Mononuclear cell (primary cell): ENCODE measurements at regions not wholly inside any gene's neighbourhood (a gene's known extent, or its start where the extent isn't known, plus 50 kb on each side); places are given as distances from the start of the nearest gene placed in this dataset.

Source experiments
- H3K27me3 ChIP-seq: 2 replicates; pipeline ENCODE4 v1.6.0; 2011; ENCODE audit warnings: low read length, control low read depth; ENCODE audit not compliant: insufficient read depth
- H3K4me1 ChIP-seq: 2 replicates; pipeline ENCODE4 v1.5.1; 2011; ENCODE audit warnings: mild to moderate bottlenecking, low read length, control low read depth; ENCODE audit not compliant: insufficient read depth
- H3K4me3 ChIP-seq: 2 replicates; pipeline ENCODE4 v1.5.1; 2011; ENCODE audit warnings: mild to moderate bottlenecking, low read length, moderate library complexity
- H3K9me3 ChIP-seq: 2 replicates; pipeline ENCODE4 v1.5.1; 2011; ENCODE audit warnings: low read depth, mild to moderate bottlenecking, control low read depth, low read length

DNA sequence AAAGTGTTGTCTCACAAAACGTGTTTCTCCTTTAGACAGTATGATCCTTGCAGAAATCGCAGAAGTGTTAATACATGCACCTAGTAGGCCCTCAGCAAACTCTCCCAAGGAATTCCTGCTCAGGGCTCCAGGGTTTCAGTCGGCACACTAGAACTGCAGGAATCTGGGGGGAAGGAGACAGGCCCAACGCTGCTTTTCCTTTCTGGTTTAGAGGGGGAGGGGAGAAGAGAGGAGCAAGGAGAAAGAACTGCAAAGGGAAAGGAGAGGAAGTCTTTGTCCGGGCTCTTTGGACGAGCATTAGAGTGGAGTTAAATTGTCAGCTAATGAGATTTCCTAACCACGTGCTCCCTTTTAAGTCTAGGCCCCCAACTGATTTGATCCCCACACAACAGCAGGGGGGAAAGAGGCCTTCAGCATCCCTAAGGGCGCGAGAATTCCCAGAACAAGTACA lies 103.7 kb upstream of the SOD1 start:
- Histone ChIP-seq H3K9me3 (no peaks in the 10 kb centered on the region), H3K4me1 (peaks cover 26% of the 10 kb centered on the region), H3K27me3 (peaks cover 31% of the 10 kb centered on the region), H3K4me3 (no peak overlapping the region)

DNA sequence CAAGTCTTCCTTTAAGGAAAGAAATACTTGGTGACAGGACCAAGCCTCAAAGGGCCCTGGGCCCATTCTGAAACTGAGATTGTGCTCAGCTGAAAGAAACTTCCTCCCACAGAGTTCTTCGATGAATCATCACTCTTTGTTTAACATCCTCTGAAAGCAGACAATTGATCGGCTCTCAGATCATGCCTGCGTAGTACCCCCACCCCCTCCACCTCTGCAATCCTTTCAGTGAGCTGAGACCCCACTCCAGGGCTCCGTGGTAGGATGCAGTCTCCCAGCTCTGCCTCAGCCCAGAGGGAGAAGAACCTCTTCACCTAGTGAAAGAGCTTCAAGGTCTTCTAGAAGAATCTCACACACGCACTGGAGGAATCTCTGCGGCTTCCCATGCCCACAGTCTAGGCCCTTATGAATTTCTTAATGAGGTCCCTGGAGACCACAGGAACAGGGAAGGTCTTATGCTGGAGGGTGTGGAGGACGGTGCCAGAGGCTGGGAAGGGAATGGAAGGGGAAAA lies 104.9 kb upstream of the SOD1 start:
- Histone ChIP-seq H3K9me3 (no peaks in the 10 kb centered on the region), H3K27me3 (peaks cover 24% of the 10 kb centered on the region), H3K4me3 (no peak overlapping the region), H3K4me1 (peaks cover 20% of the 10 kb centered on the region)

DNA sequence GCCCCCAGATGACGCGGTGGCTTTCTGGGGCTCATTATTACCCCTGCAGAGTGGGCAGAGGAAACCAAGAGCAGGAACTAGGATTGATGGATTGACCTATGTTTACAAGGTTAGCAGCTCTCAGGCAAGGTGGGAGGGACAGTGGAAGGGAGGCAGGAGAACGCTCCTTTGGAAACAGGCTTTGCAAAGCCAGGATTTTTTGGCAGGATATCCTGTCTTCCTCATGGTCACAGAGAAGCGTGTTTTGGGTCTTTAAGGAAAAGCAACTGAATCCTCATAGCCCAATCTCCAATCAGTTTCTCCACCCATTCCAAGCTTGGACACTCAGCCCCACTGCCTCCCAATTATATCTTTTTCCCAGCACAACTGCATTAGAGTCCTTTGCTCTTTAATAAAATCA lies 105.6 kb upstream of the SOD1 start:
- no peak overlapping the region for H3K4me3 ChIP-seq
- H3K4me1 ChIP-seq: peaks cover 16% of the 10 kb centered on the region
- peaks cover 22% of the 10 kb centered on the region for H3K27me3 ChIP-seq
- no peaks in the 10 kb centered on the region for H3K9me3 ChIP-seq

DNA sequence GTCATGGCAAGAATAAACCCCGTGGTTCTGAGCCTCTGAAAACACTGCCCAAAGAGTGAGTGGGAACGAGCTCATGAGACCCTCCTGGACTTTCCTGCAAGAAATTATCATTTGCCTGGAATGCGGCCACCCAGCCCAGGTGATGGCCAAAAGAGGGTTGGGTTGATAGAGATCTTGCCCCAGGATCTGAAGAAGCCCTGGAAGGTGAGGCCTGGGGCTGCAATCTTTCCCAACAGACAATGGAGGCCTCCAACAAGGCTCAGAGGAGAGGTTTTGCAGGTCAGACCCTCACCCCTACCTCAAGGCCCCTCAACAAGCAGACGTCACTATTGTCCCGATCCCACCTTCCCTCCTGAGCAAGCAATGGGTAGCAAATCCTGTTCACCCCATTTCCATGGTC lies 106.0 kb upstream of the SOD1 start:
- no peak overlapping the region for H3K4me3 ChIP-seq
- H3K27me3 ChIP-seq: peaks cover 21% of the 10 kb centered on the region
- H3K4me1 ChIP-seq: peaks cover 13% of the 10 kb centered on the region
- no peaks in the 10 kb centered on the region for H3K9me3 ChIP-seq

DNA sequence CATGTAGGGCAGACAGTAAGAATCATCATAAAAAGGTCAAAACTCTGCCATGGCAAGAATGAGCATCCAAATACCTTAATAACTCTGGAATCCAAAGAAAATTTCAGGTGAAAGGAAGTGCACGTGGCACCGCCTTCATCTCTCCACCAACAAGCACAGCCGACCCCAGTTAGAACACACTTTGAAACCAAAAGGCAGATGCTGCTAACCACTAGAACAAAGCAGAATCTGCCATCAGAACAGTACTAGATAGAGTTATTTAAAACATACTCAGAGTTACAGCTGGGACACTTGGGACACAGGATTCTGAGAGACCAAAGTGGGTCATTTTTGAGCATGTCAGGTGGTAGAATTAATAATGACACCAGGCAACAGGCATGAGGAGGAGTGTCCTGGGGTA lies 106.7 kb upstream of the SOD1 start:
- Histone ChIP-seq H3K4me1 (peaks cover 7% of the 10 kb centered on the region), H3K9me3 (no peaks in the 10 kb centered on the region), H3K27me3 (peaks cover 17% of the 10 kb centered on the region), H3K4me3 (no peak overlapping the region)

DNA sequence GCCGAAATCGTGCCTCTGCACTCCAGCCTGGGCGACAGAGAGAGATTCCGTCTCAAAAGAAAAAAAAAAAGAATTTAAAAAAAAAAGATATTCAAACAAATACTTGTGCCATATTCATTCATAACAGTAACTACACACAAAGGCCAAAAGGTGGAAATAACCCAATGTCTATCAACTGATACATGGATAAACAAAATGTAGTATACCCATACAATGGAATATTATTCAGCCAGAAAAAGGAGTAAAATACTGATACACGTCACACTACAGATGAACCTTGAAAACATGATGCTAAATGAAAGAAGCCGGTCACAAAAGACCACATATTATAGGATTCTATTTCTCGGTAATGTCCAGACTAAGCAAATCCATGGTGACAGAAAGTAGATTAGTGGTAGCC lies 109.4 kb upstream of the SOD1 start:
- Histone ChIP-seq H3K4me3 (no peak overlapping the region), H3K9me3 (no peaks in the 10 kb centered on the region), H3K4me1 (no peaks in the 10 kb centered on the region), H3K27me3 (no peaks in the 10 kb centered on the region)

DNA sequence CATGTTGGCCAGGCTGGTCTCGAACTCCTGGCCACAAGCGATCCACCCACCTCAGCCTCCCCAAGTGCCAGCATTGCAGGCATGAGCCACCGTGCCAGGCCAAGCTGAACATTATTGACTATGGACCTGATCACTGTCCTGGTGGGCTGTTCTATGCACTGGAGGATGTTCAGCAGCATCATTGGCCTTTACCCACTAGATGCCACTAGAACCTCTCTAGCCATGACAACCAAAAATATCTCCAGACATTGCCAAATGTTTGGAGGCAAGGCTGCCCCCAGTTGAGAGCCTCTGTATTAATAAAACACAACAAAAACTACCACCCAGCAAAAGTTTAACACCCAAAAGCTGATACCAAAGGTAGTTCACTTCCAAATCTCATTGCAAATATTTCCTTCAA lies 110.8 kb upstream of the SOD1 start:
- Histone ChIP-seq H3K4me1 (no peaks in the 10 kb centered on the region), H3K27me3 (no peaks in the 10 kb centered on the region), H3K9me3 (no peaks in the 10 kb centered on the region), H3K4me3 (no peak overlapping the region)

DNA sequence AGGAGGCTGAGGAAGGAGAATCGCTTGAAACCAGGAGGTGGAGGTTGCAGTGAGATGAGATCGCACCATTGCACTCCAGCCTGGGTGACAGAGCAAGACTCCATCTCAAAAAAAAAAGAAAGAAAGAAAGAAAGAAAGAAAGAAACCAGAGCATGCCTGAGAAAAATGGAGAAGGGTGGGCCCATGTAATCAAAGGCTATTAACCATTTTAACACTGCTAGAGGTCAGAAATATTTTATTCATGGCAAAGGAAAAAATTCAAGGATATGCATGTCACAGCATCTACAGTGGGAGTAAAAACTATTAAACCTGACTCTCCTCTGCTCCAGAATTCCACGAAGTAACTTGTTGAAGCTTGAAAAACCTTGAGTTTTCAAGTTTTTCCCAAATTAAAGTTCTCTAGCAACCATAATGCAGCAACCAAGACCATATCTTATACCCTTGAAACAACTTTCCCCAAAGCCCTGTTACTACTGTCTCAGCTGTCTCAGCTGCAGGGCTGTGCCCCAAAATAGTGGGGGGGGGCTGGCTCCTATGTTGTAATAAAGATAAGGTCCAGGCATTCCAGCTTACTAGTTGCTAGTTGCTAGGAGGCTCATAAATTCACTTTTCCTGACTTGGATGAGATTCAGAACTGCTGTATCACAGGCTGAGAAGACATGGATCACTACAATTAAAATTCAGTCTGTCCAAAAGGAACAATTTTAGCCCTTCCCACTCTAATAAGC lies 112.9 kb upstream of the SOD1 start:
- no peaks in the 10 kb centered on the region for H3K9me3 ChIP-seq
- H3K4me3 ChIP-seq: no peak overlapping the region
- no peaks in the 10 kb centered on the region for H3K4me1 ChIP-seq
- no peaks in the 10 kb centered on the region for H3K27me3 ChIP-seq

DNA sequence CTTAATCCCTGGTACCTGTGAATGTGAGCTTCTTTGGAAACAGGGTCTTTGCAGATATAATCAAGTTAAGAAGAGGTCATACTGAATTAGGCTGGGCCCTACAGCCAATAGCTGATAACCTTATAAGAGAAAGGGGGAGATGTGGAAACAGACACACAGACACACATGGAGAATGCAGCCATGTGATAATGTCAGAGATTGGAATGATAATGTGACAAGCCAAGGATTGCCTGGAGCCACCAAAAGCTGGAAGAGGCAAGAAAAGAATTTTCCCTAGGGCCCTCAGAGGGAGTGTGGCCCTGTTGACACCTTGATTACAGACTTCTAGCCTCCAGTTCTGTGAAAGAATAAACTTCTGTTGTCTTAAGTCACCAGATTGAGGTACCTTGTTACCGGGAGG lies 114.5 kb upstream of the SOD1 start:
- Histone ChIP-seq H3K4me3 (no peak overlapping the region), H3K9me3 (no peaks in the 10 kb centered on the region), H3K27me3 (no peaks in the 10 kb centered on the region), H3K4me1 (no peaks in the 10 kb centered on the region)

DNA sequence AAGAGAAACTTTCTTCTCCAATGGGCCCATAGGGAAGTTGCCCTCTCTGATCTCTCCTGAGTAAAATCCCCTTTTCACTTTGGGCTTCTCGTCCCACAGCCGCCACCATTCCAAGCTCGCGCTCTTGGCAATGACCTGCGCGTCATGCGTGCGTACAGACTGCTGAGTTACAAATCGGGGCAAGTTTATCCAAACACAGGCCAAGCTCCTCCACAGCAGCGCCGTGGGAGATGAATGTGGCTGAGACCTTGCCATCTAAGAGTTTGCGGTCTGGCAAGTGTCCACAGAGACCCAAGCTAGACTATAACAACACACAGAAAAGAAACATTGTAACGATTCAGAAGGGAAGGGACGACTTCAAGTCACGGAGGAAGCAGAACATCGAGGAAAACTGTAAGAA lies 116.3 kb upstream of the SOD1 start:
- H3K9me3 ChIP-seq: no peaks in the 10 kb centered on the region
- no peak overlapping the region for H3K4me3 ChIP-seq
- H3K4me1 ChIP-seq: no peaks in the 10 kb centered on the region
- H3K27me3 ChIP-seq: no peaks in the 10 kb centered on the region

DNA sequence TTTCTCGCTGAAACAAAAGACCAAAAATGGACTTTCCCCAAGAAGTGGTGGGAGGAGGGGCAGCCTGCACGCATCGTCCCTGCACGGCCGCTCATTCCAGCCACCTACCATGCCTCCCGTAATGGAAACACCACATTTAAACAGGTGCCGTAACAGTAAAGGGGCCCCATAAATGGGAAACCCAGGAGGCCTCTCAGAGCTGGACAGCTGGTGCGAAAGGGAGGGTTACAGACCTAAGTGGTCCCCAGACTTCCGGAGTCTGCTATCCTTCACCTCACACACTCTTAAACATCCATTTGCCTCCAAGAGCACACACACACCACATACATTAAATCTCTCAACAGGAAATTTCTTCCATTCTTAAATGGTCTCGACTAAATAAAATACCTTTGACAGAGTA lies 120.7 kb upstream of the SOD1 start:
- no peaks in the 10 kb centered on the region for H3K9me3 ChIP-seq
- no peak overlapping the region for H3K4me3 ChIP-seq
- no peaks in the 10 kb centered on the region for H3K27me3 ChIP-seq
- no peaks in the 10 kb centered on the region for H3K4me1 ChIP-seq

DNA sequence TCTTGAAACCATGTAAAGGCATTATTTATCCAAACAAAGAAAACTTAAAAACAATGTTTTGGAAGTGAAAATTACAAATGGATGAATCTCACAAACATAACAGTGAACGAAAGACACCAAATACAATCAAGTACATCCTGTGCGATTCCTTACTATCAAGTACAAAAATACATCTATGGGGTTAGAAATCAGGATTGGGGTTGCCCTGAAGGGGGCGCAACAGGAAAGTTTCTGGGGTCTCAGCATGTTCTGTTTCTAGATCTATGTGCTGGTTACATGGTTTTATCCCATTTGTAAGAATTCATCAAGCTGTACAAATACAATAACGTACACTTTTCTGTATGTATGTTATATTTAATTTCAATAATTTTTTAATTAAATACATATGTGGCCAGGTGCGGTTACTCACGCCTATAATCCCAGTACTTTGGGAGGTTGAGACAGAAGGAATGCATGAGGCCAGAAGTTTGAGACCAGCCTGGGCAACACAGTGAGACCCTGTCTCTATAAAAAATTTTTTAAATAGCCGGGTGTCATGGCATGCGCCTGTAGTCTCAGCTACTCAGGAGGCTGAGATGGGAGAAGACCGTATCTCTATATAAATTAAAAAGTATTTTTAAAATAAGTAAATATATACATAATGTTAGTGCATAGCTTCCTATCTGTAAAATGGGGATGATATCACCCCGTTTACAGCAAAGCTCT lies 121.5 kb upstream of the SOD1 start:
- H3K4me1 ChIP-seq: no peaks in the 10 kb centered on the region
- no peak overlapping the region for H3K4me3 ChIP-seq
- no peaks in the 10 kb centered on the region for H3K27me3 ChIP-seq
- no peaks in the 10 kb centered on the region for H3K9me3 ChIP-seq

DNA sequence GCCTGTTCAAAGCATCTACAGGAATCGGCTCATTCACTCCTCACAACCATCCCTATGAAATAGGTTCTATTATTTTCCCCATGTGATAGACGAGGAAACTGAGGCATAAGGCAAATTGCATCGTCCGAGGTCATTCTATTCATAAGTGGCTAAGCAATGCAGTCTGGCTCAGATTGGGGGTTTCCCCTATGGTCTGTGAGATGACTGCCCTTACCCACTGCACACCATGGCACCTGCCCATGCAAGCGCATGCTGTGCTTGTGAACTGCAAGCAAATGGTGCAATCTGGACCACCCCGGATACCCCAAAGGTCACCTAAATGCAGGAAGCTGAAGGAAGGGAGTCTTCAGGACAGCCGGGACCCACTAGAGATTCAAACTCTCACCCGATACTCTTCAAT lies 123.4 kb upstream of the SOD1 start:
- H3K4me3 ChIP-seq: no peak overlapping the region
- no peaks in the 10 kb centered on the region for H3K4me1 ChIP-seq
- no peaks in the 10 kb centered on the region for H3K27me3 ChIP-seq
- H3K9me3 ChIP-seq: no peaks in the 10 kb centered on the region

DNA sequence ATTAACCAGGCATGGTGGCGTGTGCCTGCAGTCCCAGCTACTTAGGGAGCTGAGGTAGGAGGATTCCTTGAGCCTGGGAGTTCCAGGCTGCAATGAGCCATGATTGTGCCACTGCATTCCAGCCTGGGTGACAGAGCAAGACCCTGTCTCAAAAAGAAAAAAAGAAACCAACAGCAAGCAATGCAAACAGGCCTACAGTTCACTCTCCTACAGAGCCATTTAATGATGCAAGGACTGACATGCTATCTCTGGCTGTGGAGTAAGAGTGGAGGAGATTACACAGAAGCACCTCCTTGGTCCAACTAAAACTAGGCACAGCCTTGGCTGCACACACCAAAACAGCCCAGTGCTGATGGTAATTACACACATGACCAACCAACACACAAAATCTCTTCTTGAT lies 127.5 kb upstream of the SOD1 start:
- H3K4me1 ChIP-seq: no peaks in the 10 kb centered on the region
- no peak overlapping the region for H3K4me3 ChIP-seq
- H3K27me3 ChIP-seq: no peaks in the 10 kb centered on the region
- H3K9me3 ChIP-seq: no peaks in the 10 kb centered on the region

DNA sequence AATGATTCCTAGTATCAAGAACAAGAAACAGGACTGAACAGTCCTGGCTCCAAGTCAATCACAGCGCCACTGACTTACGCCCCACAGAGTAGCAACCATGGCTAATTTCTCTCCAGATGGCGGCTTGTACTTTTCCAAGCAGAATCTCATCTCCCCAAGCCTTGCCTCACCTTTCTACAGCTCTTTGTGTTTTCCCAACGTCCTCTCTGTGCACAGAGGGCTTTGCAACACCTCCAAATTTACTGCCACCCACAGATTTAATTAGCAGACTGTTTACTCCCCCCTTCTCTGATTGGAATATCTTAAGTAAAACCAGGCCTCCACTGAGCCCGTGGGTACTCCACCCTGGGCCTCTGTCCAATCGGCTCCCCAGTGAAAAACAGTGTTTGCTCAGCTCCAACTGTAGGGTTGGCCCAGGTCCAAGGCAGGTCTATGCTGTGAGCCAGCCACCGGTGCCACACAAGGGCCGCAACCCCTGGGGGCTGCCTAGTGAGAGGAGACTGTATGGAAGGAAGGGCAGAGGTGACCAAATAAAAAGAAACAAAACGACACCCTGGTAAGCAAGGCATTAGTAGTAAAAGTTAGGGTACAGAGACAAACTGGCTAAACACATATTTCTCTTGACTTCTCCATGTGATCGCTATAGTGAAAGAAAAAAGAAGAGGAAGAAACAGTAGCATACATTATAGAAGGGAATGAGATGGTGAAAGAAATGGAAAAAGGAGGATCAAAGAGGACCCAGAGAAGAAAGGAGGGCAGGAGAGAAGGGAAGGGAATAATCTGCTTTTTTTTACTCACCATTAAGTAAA lies 128.4 kb upstream of the SOD1 start:
- no peak overlapping the region for H3K4me3 ChIP-seq
- no peaks in the 10 kb centered on the region for H3K27me3 ChIP-seq
- H3K9me3 ChIP-seq: no peaks in the 10 kb centered on the region
- H3K4me1 ChIP-seq: no peaks in the 10 kb centered on the region
